CD4-positive, alpha-beta memory T cell (primary cell): ENCODE measurements at regions not wholly inside any gene's neighbourhood (a gene's known extent, or its start where the extent isn't known, plus 50 kb on each side); places are given as distances from the start of the nearest gene placed in this dataset.

ENCODE experiments used
- CTCF ChIA-PET: fragments of 350-600 bp; sonication (Branson Sonifier 250); formaldehyde crosslinking; loops from one replicate; lab custom pipeline; 2021; ENCODE audit warnings: inconsistent platforms; ENCODE audit not compliant: partially characterized antibody; lab: Charles Lee
- POLR2A ChIA-PET: fragments of 350-600 bp; sonication (Branson Sonifier 250); formaldehyde crosslinking; loops from one replicate; lab custom pipeline; 2021; ENCODE audit not compliant: partially characterized antibody; lab: Charles Lee
- DNase-seq, 5 donors: peaks; one replicate each; pipeline versions ENCODE4 v3.0.0 to v3.0.0-alpha.2; 2020 to 2022; ENCODE audit warnings: mixed read lengths in 1 of 5
- H3K27ac ChIP-seq: one replicate; pipeline ENCODE4 v1.7.0; 2013; ENCODE audit warnings: low read depth, low read length
- H3K27me3 ChIP-seq: 2 replicates; pipeline ENCODE4 v1.7.0; 2013; ENCODE audit warnings: mild to moderate bottlenecking, low read length, moderate library complexity; ENCODE audit not compliant: insufficient read depth
- H3K36me3 ChIP-seq: 2 replicates; pipeline ENCODE4 v1.7.0; 2013; ENCODE audit warnings: mild to moderate bottlenecking, low read length, moderate library complexity; ENCODE audit not compliant: insufficient read depth
- H3K4me1 ChIP-seq: 2 replicates; pipeline ENCODE4 v1.7.0; 2013; ENCODE audit warnings: mild to moderate bottlenecking, low read length, moderate library complexity; ENCODE audit not compliant: insufficient read depth
- H3K4me3 ChIP-seq, 2 donors: one replicate each; pipeline ENCODE4 v1.7.0; 2013; ENCODE audit warnings: low read length in 2 of 2, mild to moderate bottlenecking in 1 of 2
- H3K9me3 ChIP-seq, 2 donors: one replicate each; pipeline ENCODE4 v1.7.0; 2013; ENCODE audit warnings: low read length in 2 of 2, control low read depth in 1 of 2; ENCODE audit not compliant: control insufficient read depth in 1 of 2
- H3K27ac Mint-ChIP-seq, 7 donors: one replicate each; pipeline ENCODE4 v1.8.0; 2020 to 2021; ENCODE audit warnings: mixed read lengths in 7 of 7, mild to moderate bottlenecking in 6 of 7, inconsistent platforms in 3 of 7, moderate library complexity in 3 of 7
- H3K27me3 Mint-ChIP-seq, 2 donors: one replicate each; pipeline ENCODE4 v1.8.0; 2020 to 2021; ENCODE audit warnings: mixed read lengths in 2 of 2
- H3K36me3 Mint-ChIP-seq, 2 donors: one replicate each; pipeline ENCODE4 v1.8.0; 2020 to 2021; ENCODE audit warnings: mixed read lengths in 2 of 2, inconsistent platforms in 1 of 2, mild to moderate bottlenecking in 1 of 2
- H3K4me1 Mint-ChIP-seq, 4 donors: one replicate each; pipeline ENCODE4 v1.8.0; 2020 to 2021; ENCODE audit warnings: mixed read lengths in 4 of 4, mild to moderate bottlenecking in 1 of 4
- H3K4me3 Mint-ChIP-seq, 8 donors: one replicate each; pipeline ENCODE4 v1.8.0; 2020 to 2021; ENCODE audit warnings: mixed read lengths in 8 of 8, mild to moderate bottlenecking in 7 of 8, moderate library complexity in 6 of 8, inconsistent platforms in 3 of 8
- H3K9me3 Mint-ChIP-seq, 8 donors: one replicate each; pipeline ENCODE4 v1.8.0; 2020 to 2021; ENCODE audit warnings: mixed read lengths in 8 of 8, mild to moderate bottlenecking in 5 of 8, inconsistent platforms in 3 of 8, moderate library complexity in 1 of 8
- intact Hi-C: fragments of 100-400 bp; cut with micrococcal nuclease; formaldehyde crosslinking; loops from one replicate; pipeline ENCODE4 v1.15.1; 2023

DNA sequence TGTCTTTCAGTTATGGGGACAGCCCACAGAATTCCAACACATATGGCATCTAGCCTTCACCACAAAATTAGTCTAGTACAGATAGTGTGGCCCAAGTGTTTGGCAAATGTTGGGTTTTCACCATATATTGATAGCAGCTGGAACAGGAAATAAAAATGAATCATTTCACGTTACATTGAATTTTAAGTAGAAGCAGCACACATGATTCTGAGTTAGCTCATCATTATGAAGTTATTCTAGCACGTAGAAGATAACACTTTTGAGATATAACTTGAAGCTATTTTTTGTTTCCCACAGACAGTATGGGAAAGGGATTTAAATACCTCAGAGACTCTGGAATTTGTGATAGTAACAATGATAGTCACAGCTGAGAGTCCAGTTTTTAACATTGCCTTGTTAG lies 118.7 kb downstream of the FAT4 start:
- Mint-ChIP-seq H3K27ac (no peak overlapping the region), H3K27me3 (no peaks in the 10 kb centered on the region), H3K4me1 (no peaks in the 10 kb centered on the region), H3K4me3 (no peak overlapping the region), H3K36me3 (no peaks in the 10 kb centered on the region), H3K9me3 (peaks cover 0 to 8% (median 2%) of the 10 kb centered on the region in 8 donors)
- intact Hi-C loops: no loop called here
- H3K27me3 ChIP-seq: no peaks in the 10 kb centered on the region
- no peak overlapping the region for H3K4me3 ChIP-seq
- CTCF ChIA-PET: no interaction called here
- no peaks in the 10 kb centered on the region for H3K9me3 ChIP-seq
- POLR2A ChIA-PET: no interaction called here
- H3K36me3 ChIP-seq: no peaks in the 10 kb centered on the region
- DNase-seq: no peak
- no peak overlapping the region for H3K27ac ChIP-seq
- H3K4me1 ChIP-seq: no peaks in the 10 kb centered on the region

GRCh38 chr4:125434136-125434535 lies 119.4 kb downstream of the FAT4 start:
- intact Hi-C loops: no loop called here
- no peaks in the 10 kb centered on the region for H3K36me3 Mint-ChIP-seq
- no peaks in the 10 kb centered on the region for H3K36me3 ChIP-seq
- H3K9me3 ChIP-seq: no peaks in the 10 kb centered on the region
- no peaks in the 10 kb centered on the region for H3K4me1 ChIP-seq
- H3K27ac Mint-ChIP-seq: no peak overlapping the region
- H3K4me3 Mint-ChIP-seq: no peak overlapping the region
- H3K27ac ChIP-seq: no peak overlapping the region
- no peaks in the 10 kb centered on the region for H3K27me3 ChIP-seq
- POLR2A ChIA-PET: no interaction called here
- peaks cover 0 to 8% (median 2%) of the 10 kb centered on the region in 8 donors for H3K9me3 Mint-ChIP-seq
- no peak overlapping the region for H3K4me3 ChIP-seq
- no peak for DNase-seq
- CTCF ChIA-PET: no interaction called here
- H3K4me1 Mint-ChIP-seq: no peaks in the 10 kb centered on the region
- no peaks in the 10 kb centered on the region for H3K27me3 Mint-ChIP-seq

GRCh38 chr4:125440814-125441213 lies 126.1 kb downstream of the FAT4 start:
- DNase-seq: no peak
- intact Hi-C loops: no loop called here
- Histone ChIP-seq H3K27me3 (no peaks in the 10 kb centered on the region), H3K9me3 (no peaks in the 10 kb centered on the region), H3K4me3 (no peak overlapping the region), H3K27ac (no peak overlapping the region), H3K36me3 (no peaks in the 10 kb centered on the region), H3K4me1 (no peaks in the 10 kb centered on the region)
- H3K27ac Mint-ChIP-seq: no peak overlapping the region
- no peaks in the 10 kb centered on the region for H3K4me1 Mint-ChIP-seq
- CTCF ChIA-PET: no interaction called here
- H3K36me3 Mint-ChIP-seq: no peaks in the 10 kb centered on the region
- H3K9me3 Mint-ChIP-seq: peaks cover 0 to 5% (median under 1%) of the 10 kb centered on the region in 8 donors
- POLR2A ChIA-PET: no interaction called here
- H3K27me3 Mint-ChIP-seq: no peaks in the 10 kb centered on the region
- no peak overlapping the region for H3K4me3 Mint-ChIP-seq

DNA sequence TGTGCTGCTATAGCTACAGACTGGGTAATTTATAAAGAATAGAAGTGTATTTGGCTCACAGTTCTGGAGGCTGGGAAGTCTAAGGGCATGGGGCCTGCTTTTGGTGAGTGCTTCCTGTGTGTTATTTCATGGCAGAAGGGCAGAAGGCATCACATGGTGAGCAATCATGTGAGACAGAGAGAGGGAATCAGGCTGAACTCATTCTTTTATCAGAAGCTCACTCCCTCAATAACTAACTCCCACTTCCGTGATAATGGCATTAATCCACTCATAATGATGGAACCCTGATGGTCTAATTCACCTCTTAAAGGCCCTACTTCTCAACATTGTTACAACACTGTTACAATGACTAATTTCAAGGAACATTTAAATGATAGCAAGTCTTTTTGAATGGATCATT lies 129.4 kb downstream of the FAT4 start:
- Histone ChIP-seq H3K4me3 (no peak overlapping the region), H3K4me1 (no peaks in the 10 kb centered on the region), H3K9me3 (no peaks in the 10 kb centered on the region), H3K27me3 (no peaks in the 10 kb centered on the region), H3K27ac (no peak overlapping the region), H3K36me3 (no peaks in the 10 kb centered on the region)
- H3K36me3 Mint-ChIP-seq: no peaks in the 10 kb centered on the region
- no peak for DNase-seq
- ChIA-PET CTCF (no interaction called here), POLR2A (no interaction called here)
- no peaks in the 10 kb centered on the region for H3K4me1 Mint-ChIP-seq
- intact Hi-C loops: no loop called here
- no peak overlapping the region for H3K4me3 Mint-ChIP-seq
- no peak overlapping the region for H3K27ac Mint-ChIP-seq
- H3K9me3 Mint-ChIP-seq: peaks cover 0 to 5% (median under 1%) of the 10 kb centered on the region in 8 donors
- H3K27me3 Mint-ChIP-seq: no peaks in the 10 kb centered on the region

GRCh38 chr4:125445525-125445924 lies 130.8 kb downstream of the FAT4 start:
- no peaks in the 10 kb centered on the region for H3K36me3 Mint-ChIP-seq
- CTCF ChIA-PET: no interaction called here
- no peaks in the 10 kb centered on the region for H3K27me3 ChIP-seq
- intact Hi-C loops: no loop called here
- H3K36me3 ChIP-seq: no peaks in the 10 kb centered on the region
- DNase-seq: no peak
- no peak overlapping the region for H3K27ac Mint-ChIP-seq
- no peak overlapping the region for H3K4me3 ChIP-seq
- no peak overlapping the region for H3K27ac ChIP-seq
- H3K27me3 Mint-ChIP-seq: no peaks in the 10 kb centered on the region
- H3K4me1 Mint-ChIP-seq: no peaks in the 10 kb centered on the region
- peaks cover 0 to 10% (median 2%) of the 10 kb centered on the region in 8 donors for H3K9me3 Mint-ChIP-seq
- H3K4me3 Mint-ChIP-seq: no peak overlapping the region
- H3K4me1 ChIP-seq: no peaks in the 10 kb centered on the region
- POLR2A ChIA-PET: no interaction called here
- H3K9me3 ChIP-seq: no peaks in the 10 kb centered on the region

GRCh38 chr4:125447551-125448290 lies 133.0 kb downstream of the FAT4 start:
- Histone ChIP-seq H3K36me3 (no peaks in the 10 kb centered on the region), H3K4me1 (no peaks in the 10 kb centered on the region), H3K27ac (no peak overlapping the region), H3K9me3 (no peaks in the 10 kb centered on the region), H3K4me3 (no peak overlapping the region), H3K27me3 (no peaks in the 10 kb centered on the region)
- ChIA-PET CTCF (no interaction called here), POLR2A (no interaction called here)
- Mint-ChIP-seq H3K27me3 (no peaks in the 10 kb centered on the region), H3K9me3 (peaks cover 0 to 16% (median 3%) of the 10 kb centered on the region in 8 donors), H3K4me1 (no peaks in the 10 kb centered on the region), H3K4me3 (no peak overlapping the region), H3K36me3 (no peaks in the 10 kb centered on the region), H3K27ac (no peak overlapping the region)
- intact Hi-C loops: no loop called here
- no peak for DNase-seq

DNA sequence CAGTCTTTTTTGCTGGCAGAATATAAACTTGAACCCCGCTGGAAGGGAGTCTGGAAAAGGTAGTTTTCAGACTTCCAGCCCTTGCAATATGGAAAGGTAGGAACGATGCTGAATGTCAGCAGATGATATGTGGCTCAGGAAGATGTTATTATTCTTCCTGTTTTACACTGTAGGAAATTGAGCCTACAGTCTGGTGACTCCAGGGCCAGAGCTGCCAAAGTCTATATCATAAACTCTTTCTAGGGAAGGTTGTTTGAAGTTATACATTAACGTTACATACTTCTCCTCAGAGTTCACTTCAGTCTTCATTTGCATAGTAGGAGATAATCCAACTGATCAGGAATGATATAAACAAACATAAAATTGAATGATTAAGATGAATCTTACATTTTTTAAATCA lies 141.3 kb downstream of the FAT4 start:
- intact Hi-C loops: no loop called here
- no peaks in the 10 kb centered on the region for H3K27me3 Mint-ChIP-seq
- CTCF ChIA-PET: no interaction called here

More for the DNA sequence above, 141.3 kb downstream of the FAT4 start:
- H3K4me1 Mint-ChIP-seq: no peaks in the 10 kb centered on the region
- H3K36me3 Mint-ChIP-seq: no peaks in the 10 kb centered on the region
- Histone ChIP-seq H3K4me3 (no peak overlapping the region), H3K36me3 (no peaks in the 10 kb centered on the region), H3K9me3 (no peaks in the 10 kb centered on the region), H3K4me1 (no peaks in the 10 kb centered on the region), H3K27me3 (no peaks in the 10 kb centered on the region), H3K27ac (no peak overlapping the region)
- H3K4me3 Mint-ChIP-seq: no peak overlapping the region
- H3K9me3 Mint-ChIP-seq: peaks cover 0 to 13% (median 2%) of the 10 kb centered on the region in 8 donors
- POLR2A ChIA-PET: no interaction called here
- DNase-seq: no peak
- no peak overlapping the region for H3K27ac Mint-ChIP-seq
